NCI-H774 (cell line): ENCODE measurements at regions not wholly inside any gene's neighbourhood (a gene's known extent, or its start where the extent isn't known, plus 50 kb on each side); places are given as distances from the start of the nearest gene placed in this dataset.
"Not testable (repeated sequence)": the region's sequence is repeated elsewhere in the genome, so short reads cannot be mapped to it uniquely, and the experiment has no call there.

Source experiments
- DNase-seq: peaks from one replicate; lab custom pipeline; 2025; lab: John Stamatoyannopoulos, UW

DNA sequence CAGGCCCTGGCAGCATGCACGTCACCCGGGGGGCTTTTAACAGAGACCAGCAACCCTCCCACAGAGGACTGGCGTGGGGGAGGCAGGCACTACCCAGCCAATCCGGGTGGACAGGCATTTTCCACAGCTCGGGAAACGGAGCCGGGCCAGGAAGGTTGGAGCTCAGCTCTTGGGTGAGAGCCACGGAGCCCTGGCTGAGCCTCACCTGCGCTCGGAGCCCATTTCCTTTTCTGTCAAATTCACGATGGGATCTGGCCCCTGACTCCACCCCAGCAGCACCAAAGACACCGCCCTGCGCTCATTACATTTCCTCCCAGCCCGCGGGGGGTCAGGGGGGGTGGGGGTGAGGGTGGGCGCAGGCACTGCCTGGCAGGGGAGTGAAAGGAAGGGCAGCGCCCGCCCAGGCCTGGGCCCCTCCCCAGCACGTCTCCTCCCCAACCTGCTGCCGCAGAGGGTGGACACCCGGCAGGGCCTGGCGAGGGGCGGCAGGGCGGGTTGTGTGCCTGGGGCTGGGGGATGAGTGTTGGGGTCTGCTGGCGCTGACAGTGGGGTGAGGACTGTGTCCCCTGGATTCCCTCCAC is 145.4 kb downstream of the LAT start:
- not testable (repeated sequence) for DNase-seq

DNA sequence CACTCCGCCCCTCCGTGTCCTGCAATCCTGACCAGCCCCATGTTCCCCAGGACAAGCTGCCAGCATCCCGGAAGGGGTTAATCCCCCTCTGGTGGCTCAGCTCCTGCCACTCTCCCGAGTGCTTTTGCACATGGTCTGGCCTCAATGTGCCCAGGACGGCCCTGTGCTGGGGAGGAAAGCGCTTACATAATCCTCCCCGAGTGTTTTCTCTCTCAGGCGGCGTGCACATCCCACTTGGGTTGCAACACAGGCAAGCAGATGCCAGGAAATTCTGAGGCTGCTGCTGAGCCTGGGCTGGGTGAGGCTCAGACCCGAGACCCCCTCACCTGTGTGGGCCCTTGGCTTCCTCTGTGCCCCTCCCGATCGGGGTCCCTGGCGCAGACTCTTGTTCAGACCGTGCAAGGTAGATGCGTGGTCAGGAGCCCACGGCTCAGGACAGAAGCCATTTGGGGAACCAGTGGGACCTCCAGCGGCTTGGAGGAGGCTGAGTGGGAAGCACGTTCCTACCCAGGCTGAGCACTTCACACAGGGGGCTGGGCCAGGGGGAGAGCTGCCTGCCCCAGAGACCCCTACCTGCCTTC is 144.7 kb downstream of the LAT start:
- not testable (repeated sequence) for DNase-seq

DNA sequence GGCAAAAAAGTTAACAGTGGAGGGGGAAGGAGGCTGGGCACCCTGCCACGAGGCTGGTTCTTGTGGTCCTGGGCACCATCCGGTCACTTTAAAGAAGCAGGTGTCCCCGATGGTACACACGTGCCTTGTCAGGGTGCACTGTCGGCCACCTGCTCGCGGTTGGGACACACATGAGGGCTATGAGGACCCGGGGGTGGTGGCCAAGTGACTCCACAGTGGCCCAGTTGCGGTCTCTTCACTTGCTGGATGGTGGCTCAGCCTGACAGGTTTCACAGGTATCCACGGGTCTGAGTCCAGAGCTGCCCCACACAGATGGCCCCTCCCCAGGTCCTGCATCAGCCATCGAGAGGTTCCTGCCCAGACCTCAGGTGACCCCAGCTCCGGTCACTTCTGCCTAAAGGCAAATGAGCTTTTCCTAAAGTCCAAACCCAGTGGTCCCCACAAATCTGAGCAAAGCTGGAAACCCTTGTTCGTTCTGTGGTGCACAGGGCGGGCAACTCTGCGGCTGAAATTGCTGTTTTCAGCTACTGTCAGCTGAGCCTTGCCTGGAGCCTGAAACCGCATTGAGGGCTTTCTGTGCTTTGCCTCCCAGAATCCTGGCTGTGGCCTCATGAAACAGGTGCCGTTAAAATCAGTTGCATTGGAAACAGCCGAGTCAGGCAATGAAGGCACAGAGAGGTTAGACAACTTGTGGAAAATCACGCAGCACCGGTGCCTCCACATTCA is 144.0 kb downstream of the LAT start:
- not testable (repeated sequence) for DNase-seq

DNA sequence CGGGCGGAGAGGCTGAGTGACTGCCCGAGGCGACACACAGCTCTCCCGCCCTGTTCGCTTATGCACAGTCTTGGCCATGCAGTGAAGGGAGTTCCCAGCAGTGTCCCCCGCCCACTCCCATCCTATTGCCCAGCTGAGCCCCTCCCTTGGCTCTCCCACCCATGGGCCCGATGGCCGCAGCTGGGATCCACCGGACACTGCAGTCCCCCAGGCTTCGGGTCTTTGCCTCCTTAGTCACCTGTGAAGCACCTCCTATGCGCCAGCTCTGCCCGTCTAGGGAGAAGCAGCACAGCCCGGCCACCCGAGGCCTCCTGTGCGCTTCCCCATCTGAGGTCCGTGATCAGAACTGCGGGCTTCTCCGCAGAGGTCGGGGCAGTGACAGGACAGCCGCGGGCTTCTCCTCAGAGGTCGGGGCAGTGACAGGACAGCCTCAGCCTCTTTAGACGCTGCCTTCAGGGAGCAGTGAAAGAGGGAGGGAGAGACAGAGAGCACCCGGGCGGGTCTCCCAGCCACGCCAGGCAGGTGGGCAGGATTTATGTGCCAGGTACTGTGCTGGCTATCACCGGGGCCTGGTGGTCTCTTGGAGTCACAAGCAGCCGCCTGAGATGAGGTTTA is 143.1 kb downstream of the LAT start:
- DNase-seq: not testable (repeated sequence)

DNA sequence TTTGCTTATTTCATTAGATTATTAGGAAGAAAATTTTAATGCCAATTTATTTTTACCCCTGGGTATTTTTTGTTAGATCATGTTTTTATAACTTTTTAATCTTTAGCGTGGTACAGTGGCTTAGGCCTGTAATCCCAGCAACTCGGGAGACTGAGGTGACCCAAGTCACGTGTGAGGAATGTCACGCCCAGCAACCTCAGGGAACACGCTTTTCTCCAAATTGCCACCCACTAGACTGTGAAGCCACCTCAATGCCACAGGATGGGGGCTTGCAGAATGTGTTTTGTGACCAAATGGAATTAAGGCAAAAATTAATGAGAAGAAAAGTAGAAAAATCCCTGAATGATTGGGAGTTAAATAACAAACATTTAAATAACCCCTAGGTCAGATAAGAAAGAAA is 141.8 kb downstream of the LAT start:
- DNase-seq: no peak

DNA sequence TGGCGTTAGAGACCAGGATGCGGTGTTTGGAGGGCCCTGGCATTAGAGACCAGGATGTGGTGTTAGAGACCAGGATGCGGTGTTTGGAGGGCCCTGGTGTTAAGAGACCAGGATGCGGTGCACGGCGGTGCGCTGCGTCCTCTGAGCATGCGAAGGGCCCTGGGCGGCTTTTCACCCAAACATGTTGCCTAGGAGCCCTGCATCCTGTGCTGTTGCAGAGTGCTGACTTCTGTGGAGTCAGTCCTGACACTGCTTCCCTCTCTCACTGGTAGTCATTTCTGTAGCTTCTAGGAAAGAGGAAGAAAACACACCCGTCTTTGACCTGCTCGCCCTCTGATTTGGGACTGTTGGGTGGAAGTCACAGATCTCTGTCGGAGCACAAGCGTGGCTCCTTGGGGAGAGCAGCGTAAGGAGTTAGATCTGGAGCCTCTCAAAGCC is 141.2 kb downstream of the LAT start:
- DNase-seq: no peak

DNA sequence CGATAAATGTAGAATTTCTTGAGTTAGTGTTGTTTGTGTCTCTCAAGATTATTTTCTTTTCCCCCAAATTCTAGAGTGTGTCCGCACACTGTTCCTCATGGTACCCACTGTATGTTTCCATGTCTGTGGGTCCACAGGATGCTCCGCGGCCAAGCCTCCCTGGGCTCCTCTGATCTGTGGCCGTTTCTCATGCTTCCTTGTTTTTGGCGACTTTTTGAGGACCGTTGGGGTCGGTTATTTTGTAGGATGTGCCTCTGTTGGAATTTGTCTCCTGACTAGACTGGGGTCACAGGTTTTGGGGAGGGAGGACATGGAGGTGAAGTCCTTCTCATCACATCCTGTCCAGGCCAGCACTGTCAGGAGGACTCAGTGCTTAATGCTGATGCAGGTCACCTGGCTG is 140.0 kb downstream of the LAT start:
- DNase-seq: no peak

DNA sequence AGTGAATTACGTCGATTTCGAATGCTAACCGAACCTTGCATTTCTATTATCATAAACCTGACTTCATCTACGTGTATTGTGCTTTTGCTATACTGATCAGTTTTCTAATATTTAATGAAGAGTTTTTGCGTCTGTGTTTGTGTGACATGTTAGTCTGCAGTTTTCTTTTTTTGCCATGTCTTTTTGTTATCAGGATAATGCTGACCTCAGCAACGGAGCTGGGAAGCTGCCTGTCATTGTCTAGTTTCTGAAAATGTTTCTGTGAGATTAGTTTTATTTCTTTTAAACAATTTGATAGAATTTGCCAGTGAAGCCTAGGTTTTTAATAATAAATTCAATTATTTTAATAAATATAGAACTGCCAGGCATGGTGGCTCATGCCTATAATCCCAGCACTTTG is 139.3 kb downstream of the LAT start:
- not testable (repeated sequence) for DNase-seq

DNA sequence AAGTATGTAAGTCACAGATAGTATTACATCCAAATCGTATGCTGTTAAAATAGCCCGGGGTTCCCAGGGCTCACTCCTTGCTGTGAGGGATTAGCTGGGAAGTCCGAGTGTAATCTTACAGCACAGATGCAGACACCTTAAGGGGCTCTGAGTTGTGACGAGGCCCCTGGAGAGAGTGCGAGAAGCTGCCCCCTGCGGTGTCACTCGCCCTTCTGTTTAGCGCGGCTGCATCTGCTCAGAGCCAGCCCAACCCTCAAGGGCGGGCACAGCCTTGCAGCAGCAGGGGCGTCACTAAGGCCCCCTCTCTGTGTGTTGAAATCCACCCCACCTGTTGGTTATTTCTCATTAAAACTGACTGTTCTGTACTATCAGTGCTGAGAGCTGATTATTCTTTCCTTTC is 135.8 kb downstream of the LAT start:
- not testable (repeated sequence) for DNase-seq

DNA sequence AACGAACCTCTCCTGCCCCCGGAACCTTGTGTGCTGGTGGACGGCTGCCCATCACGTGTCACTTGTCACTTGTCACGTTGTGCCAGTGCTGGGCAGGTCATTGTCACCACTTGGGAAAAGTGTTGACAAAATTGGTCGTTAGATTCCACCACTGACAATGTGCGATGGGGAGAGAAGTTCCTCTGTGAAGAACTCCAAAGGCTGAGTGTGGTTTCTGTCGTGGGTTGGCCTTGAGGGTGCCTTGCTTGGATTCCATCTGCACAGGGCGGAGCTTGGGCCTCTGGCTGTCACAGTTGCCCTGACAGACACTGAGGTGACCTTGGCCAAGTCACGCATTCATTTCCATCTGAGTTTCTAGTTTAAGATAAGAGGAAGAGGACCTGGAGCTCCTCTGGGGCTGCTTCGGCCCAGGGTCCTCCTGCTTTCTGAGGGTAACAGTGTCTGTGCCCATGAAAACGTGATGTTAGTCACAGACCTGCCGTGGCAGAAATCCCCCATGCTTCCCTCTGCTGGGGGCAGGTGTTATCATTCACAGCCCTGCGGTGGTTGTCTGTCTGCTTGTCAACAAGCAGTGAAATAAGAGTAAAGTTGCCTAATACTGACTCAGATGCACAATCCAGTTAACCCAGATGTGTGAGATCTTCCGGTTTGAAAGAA is 133.6 kb downstream of the LAT start:
- DNase-seq: not testable (repeated sequence)

DNA sequence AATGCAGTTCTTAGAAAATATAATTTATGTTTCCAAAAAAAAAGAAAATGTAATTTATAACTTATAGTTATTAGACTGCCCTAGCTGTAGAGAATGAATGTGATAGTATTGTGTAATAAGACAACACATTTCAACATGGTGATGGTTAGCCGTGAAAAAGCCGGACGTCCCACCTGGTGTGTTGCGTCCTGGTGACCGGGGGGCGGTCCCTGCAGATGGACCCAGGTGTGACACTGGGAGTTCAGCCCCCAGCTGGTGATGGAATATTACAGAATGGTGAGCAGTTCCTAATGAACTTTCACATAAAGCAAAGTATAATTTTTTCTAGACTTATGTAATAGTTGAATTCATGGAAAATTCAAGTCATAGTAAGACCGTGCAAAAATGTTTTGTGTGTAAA is 132.8 kb downstream of the LAT start:
- no peak for DNase-seq

DNA sequence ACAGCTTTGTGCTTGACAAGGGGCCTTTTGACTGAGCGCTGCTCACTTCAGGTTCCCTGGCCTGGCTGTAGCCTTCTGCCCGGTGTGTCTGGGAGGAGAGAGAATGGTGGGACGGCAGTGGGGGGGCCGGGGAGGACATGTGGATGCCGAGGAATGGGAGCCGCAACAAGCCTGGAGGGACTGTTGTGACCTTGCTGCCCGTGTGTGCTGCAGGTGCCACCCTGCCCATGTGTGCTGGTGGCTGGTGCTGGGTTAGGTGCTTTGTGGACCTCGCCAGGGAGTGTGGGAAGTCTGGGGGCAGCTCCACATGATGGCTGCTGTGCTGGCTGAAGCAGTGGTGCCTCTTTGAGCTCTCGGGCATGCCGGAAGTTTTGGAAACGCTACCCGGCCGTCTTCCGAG is 132.1 kb downstream of the LAT start:
- DNase-seq: no peak

DNA sequence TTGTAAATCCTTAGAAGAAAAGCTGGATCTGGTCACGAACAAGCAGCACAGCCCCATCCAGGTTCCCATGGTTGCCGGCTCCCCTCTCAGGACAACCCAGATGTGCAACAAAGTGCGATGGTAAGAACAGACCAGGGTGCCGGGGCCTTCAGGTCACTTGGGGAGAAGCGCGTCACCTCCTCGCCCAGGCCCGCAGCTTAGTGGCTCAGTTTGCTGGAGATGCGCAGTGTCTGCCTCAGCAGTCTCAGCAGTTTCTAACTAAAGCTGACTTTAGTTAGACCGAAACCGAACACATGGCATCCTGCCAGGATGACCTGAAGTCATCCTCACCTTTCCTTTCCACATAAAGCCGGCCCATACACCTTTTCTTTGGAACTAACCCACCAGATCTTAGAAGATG is 131.4 kb downstream of the LAT start:
- not testable (repeated sequence) for DNase-seq

DNA sequence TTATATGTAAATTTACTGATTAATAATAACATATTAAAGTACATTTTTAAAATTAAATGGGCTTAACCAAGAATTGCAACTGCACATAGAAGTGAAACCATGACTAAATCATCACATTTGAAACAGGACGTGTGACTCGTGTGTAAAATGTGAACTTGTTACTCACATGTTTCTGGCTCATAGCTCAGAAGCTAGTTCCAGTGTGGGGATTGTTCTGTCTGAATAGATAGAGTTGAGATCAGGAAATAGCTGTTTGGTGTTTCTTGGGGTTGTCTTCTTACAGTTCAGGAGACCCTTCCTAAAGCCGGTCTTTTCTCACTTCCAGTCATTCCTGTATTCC is 130.9 kb downstream of the LAT start:
- DNase-seq: not testable (repeated sequence)

DNA sequence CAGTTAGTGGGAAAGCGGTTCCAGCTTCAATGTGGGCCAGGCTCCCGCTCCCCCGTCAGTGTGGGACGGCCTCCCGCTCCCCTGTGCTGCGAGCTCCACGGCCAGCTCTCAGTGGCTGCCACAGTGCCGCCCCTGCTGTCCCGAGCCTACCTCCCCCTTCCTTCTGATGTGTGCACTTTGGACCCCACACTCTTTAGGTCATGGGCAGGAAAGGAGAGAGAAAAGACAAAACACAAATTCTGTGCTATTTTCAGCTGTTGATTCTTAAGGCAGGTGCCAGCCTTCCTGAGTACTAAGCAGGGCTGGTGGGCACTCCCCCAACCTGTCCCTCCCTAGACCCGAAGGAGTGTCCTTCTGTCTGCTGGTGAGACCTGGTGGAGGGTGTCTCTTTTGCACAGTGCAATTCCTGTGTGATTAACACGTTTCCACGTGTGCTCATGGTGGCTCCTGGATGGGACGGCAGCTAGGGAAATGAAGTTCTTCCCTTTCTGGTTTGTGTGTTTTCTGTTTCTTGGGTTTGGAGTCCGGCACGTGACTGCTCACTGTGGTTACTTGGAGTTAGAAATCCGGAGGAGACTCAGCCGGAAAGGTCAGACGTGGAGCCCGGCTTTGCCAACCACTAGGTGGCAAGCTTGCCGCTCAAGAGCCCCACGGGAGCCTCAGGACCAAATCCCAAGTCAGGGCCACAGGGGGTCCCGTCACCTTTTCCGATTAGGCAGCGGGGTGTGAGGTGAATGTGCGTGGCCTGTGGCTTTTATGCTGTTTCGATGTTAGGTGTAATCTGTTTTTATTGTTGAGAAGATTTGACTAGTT is 130.3 kb downstream of the LAT start:
- DNase-seq: not testable (repeated sequence)

DNA sequence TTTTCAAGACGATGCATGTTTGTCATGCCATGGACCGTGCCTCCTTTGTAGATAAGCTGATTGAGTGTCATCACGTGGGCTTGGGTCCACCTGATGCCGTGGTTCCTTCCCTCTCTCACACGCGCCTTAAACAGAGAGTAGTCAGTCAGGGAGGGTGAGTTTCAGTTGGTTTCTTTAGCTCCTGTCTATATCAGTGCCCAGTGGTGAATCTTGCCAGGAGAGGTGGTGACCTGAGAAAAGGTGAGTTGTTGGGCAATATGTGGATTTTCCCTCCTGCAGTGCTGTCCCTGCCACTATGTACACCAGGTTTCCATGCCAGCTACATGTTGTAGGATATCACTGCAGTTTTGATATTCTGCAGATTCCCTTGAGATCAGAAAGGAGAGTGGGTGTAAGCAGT is 129.7 kb downstream of the LAT start:
- DNase-seq: no peak

DNA sequence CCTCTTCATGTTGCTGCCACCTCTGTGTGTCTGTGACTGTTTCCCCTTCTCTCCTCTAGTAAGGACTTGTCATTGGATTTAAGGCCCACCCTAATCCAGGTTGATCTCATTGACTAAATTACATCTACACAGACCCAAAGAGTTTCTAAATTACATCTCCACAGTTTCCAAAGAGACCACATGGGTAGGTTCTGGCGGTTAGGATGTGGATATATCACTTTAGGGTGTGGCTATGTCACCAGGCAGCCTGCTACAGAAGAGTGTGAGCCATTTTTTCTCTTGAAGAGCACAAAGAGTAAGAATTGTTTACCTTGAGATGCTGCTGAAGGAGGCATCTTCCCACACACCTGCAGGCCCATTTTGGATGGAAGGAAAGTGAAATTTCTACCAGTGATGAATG is 128.6 kb downstream of the LAT start:
- DNase-seq: not testable (repeated sequence)

DNA sequence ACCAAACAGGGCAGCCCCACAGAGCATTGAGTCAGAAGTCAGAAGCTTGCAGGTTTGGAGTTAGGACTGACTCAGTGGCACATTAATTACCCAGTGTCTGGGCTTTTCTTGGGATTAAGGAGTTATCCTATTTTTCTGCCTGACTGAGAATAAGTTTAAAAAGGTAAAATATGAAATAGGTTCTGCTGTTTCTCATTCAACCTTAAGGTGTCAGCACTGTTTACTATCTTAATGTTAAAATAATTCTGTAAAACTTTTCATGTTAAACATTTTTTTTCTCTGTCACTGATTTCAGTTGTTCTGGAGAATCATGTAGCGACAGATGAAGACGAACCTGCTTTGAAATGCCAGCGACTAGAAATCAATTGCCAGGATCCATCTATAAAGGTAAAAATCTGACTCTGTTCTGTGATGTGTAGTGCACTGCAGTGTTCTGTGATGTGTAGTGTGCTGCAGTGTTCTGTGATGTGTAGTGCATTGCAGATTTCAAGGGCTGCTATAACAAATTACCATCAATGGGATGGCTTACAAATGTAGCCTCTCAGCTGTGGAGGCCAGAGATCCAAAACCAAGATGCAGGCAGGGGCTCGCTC is 128.0 kb downstream of the LAT start:
- no peak for DNase-seq

DNA sequence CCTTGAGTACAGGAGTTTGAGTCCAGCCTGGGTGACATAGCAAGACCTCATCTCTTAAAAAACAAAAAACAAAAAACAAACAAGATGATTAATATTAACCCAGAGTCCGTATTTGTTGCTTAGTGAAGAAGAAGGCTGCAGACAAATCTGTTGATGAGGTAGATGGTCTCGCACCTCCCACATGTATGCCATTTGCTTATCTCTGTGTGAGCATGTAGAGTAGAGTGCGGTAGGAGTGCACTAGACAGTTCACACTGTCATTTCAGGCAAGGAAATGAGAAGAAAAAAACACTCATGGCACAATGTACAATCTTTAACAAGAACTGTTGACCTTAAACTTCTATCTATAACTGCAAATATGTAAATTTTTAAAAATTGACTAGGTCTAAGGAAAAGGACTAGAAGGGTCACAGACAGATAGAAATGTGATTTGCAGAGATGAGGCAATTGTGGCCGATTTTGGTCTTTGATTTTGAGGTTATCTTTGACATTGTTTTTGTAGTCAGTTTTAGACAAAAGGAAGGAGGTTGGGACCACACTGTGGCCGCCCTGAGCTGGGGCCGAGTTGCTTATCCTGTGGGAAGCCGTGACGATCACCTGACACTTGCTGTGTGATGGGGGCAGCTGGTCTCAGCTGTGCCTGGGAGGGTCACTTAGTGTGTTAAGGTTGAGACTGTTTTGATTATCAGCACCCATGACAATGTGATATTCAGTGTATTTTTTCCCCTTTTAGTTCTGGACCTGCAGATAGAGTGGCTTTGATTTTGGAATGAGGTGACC is 127.2 kb downstream of the LAT start:
- DNase-seq: not testable (repeated sequence)

DNA sequence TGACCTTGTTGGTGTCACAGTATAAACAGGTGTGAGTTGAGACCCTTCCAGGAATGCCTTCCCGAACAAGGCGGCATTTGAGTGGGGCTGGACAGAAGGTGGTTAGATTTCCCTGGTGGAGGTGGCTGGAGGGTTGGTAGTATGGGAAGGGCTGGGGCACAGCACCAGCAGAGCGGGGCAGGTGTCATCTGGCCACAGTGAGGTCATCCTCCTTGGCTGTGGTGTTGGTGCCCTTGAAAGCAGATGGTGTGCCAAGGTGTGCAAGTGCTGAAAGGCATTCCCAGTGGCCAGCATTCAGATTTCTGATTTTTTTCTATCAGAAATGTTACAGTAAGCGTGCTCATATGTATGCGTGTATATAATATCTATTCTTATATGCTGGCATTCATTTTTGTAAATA is 126.6 kb downstream of the LAT start:
- DNase-seq: no peak
